HepG2 (cell line): ENCODE measurements at regions not wholly inside any gene's neighbourhood (a gene's known extent, or its start where the extent isn't known, plus 50 kb on each side); places are given as distances from the start of the nearest gene placed in this dataset.

ENCODE experiments used
- ATF2 ChIP-seq: sonication (generic); formaldehyde crosslinking; IDR thresholded peaks from 2 replicates; pipeline ENCODE4 v1.4.0; 2020; ENCODE audit warnings: missing genetic modification reagents
- ELF4 ChIP-seq: sonication (generic); formaldehyde crosslinking; IDR thresholded peaks from 2 replicates; pipeline ENCODE4 v1.5.0; 2020; ENCODE audit warnings: missing genetic modification reagents, mild to moderate bottlenecking, moderate library complexity, borderline replicate concordance
- KAT7 ChIP-seq: IDR thresholded peaks from 2 replicates; pipeline ENCODE4 v1.6.1; 2018; ENCODE audit warnings: borderline replicate concordance, missing compliant biosample characterization
- MLXIP ChIP-seq: sonication (generic); formaldehyde crosslinking; IDR thresholded peaks from 2 replicates; pipeline ENCODE4 v1.9.0; 2021; ENCODE audit warnings: missing genetic modification reagents, borderline replicate concordance
- NR3C1 ChIP-seq: sonication (generic); formaldehyde crosslinking; IDR thresholded peaks from 2 replicates; pipeline ENCODE4 v1.4.0; 2020; ENCODE audit warnings: missing genetic modification reagents
- POLR2A ChIP-seq, 2 experiments: IDR thresholded peaks; 2 replicates each; pipeline ENCODE4 v1.6.1; 2011; ENCODE audit warnings: low read depth in 2 of 2, low read length in 2 of 2, mild to moderate bottlenecking in 1 of 2, moderate library complexity in 1 of 2; ENCODE audit not compliant: insufficient read depth in 1 of 2
- SUZ12 ChIP-seq: fragments of 150-350 bp; IDR thresholded peaks from 2 replicates; pipeline ENCODE4 v1.6.1; 2014; ENCODE audit warnings: low read depth, low read length
- ZBTB26 ChIP-seq: IDR thresholded peaks from 2 replicates; pipeline ENCODE4 v1.6.1; 2016; ENCODE audit warnings: missing compliant biosample characterization, missing genetic modification reagents, borderline replicate concordance
- ZIK1 ChIP-seq: sonication (generic); formaldehyde crosslinking; IDR thresholded peaks from 2 replicates; pipeline ENCODE4 v1.5.0; 2020; ENCODE audit warnings: mild to moderate bottlenecking, low read depth, missing genetic modification reagents, borderline replicate concordance
- ZNF264 ChIP-seq: sonication (generic); formaldehyde crosslinking; IDR thresholded peaks from 2 replicates; pipeline ENCODE4 v1.4.0; 2020; ENCODE audit warnings: missing genetic modification reagents

- no peak for TF ChIP-seq POLR2A (IDR thresholded peaks at IDR 0.05; ENCODE audit: insufficient read depth in 1 of 2, low read depth in 2 of 2, low read length in 2 of 2)
- TF ChIP-seq SUZ12, result no peak
- no peak for TF ChIP-seq MLXIP
- no peak for TF ChIP-seq NR3C1
- no peak for TF ChIP-seq ELF4 (CRISPR knock-in tag)
- no peak for TF ChIP-seq ZNF264 (CRISPR knock-in tag)
- TF ChIP-seq ZIK1, result no peak
- TF ChIP-seq KAT7 (CRISPR knock-in tag), result no peak
- no peak for TF ChIP-seq ZBTB26 (CRISPR knock-in tag)
- no peak for TF ChIP-seq ATF2 (CRISPR knock-in tag)
These were observed 54.2 kb upstream of the CTDP1 start for GRCh38 chr18:79625195-79625923.
